Heart left ventricle (tissue), 16 donors: ENCODE measurements at regions not wholly inside any gene's neighbourhood (a gene's known extent, or its start where the extent isn't known, plus 50 kb on each side); places are given as distances from the start of the nearest gene placed in this dataset.

Experiments
- ATAC-seq, 4 donors: fragments of 200-7000 bp; cut with Tn5 transposase; one replicate each; pipeline ENCODE4 v1.9.1; 2020 to 2022; ENCODE audit warnings: moderate library complexity in 4 of 4, mild to moderate bottlenecking in 3 of 4, moderate number of reproducible peaks in 1 of 4
- DNase-seq, 5 donors: peaks; one replicate each; pipeline ENCODE4 v3.0.0-alpha.2; 2020
- H3K27ac ChIP-seq, 12 donors: fragments of 200-600 bp; sonication (generic) in 4 of 12; one replicate each; pipeline versions ENCODE4 v1.5.0 to v1.8.0; 2016 to 2022; ENCODE audit warnings: mild to moderate bottlenecking in 2 of 12
- H3K27me3 ChIP-seq, 9 donors: fragments of 200-600 bp; sonication (generic) in 2 of 9; one replicate each; pipeline versions ENCODE4 v1.5.1 to v1.8.0; 2016 to 2022; ENCODE audit warnings: mild to moderate bottlenecking in 3 of 9
- H3K36me3 ChIP-seq, 9 donors: fragments of 200-600 bp; sonication (generic) in 2 of 9; one replicate each; pipeline versions ENCODE4 v1.5.0 to v1.8.0; 2018 to 2022; ENCODE audit warnings: mild to moderate bottlenecking in 2 of 9
- H3K4me1 ChIP-seq, 12 donors: fragments of 200-600 bp; sonication (generic) in 4 of 12; one replicate each; pipeline versions ENCODE4 v1.5.0 to v1.8.0; 2016 to 2022; ENCODE audit warnings: mild to moderate bottlenecking in 3 of 12
- H3K4me3 ChIP-seq, 12 donors: fragments of 200-600 bp; sonication (generic) in 4 of 12; one replicate each; pipeline versions ENCODE4 v1.5.0 to v1.8.0; 2017 to 2022; ENCODE audit warnings: mild to moderate bottlenecking in 9 of 12, moderate library complexity in 4 of 12
- H3K9me3 ChIP-seq, 12 donors: fragments of 200-600 bp; sonication (generic) in 4 of 12; one replicate each; pipeline versions ENCODE4 v1.5.0 to v1.8.0; 2016 to 2022; ENCODE audit warnings: mild to moderate bottlenecking in 1 of 12
- POLR2A ChIP-seq, 2 donors: fragments of 450-650 bp; IDR thresholded peaks; one replicate each; pipeline ENCODE4 v1.6.1; 2017; ENCODE audit warnings: antibody characterized with exemption in 2 of 2, mild to moderate bottlenecking in 2 of 2, moderate library complexity in 2 of 2
- WGBS, 4 donors: extraction: QIAGEN DNeasy Blood & Tissue Kit in 2 of 4; methylation state at CpG; one replicate each; pipeline versions ENCODE4 v1.1.5 to v1.1.7; 2013 to 2018; 5-methylcytosine and 5-hydroxymethylcytosine counted together
- intact Hi-C, 10 donors: fragments of 100-400 bp; cut with DNase I; formaldehyde crosslinking; loops; one replicate each; pipeline versions ENCODE4 v1.11.1 to v1.14.2; 2022
- TF ChIP-seq, protein P1 (sequence below), 12 donors: fragments of 200-600 bp; sonication (generic) in 4 of 12; IDR thresholded peaks; one replicate each; pipeline versions ENCODE4 v1.5.0 to v1.8.0; 2018 to 2022; ENCODE audit warnings: antibody characterized with exemption in 12 of 12, mild to moderate bottlenecking in 5 of 12
- donor health status: ischemic (EF 13 %, LVEDD 7.1; RV severe dilation, severe dysfunction).
- donor health status: healthy with polysubstance abuse.
- donor health status: DM: no; HTN: yes; CAD: no.
- donor health status: DM: no; HTN: no; CAD: no.
- donor health status: ischemic (EF 25% LVEDD 6.9; RV normal size, moderate dysfunction).
- donor health status: ischemic (EF 25% LVEDD 5.7; RV mildly dilated, moderate dysfunction).
- donor health status: healthy.
- donor health status: DM: yes; HTN: yes; CAD: no.
- donor health status: ischemic (EF 35%, LVEDD 5.7; RV mildly dilated, moderate dysfunction).
- donor health status: nonischemic (EF 11% LVEDD 7.7; RV severe dilation, severe dysfunction).
- donor health status: DM: yes; HTN: yes; CAD: no.
- donor health status: PGD.
- donor health status: ischemic (EF 29% LVEDD 5.4; RV normal size, mild dysfunction).
- donor health status: nonischemic (EF 23%, LVEDD 6.1; RV moderate dilation, normal function).

DNA sequence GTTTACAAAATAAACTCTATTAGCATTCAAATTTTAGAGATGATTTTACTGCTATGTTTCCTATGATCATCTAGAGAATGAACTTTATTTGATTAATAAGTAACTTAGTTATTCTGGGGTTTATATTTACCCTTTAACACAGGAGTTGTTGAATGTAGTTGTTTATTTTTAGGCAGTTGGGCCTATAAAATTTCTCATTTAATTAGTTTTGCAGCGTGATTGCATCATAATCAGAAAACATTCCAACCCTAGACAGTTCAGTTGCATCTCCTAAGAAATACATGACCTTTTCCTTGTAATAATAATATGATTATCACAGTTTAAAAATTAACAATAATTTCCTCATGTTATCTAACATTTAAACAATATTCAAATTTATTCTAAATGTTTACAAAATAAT is 224.7 kb upstream of the CDH7 start:
- no peaks in the 10 kb centered on the region for H3K4me1 ChIP-seq
- no peaks in the 10 kb centered on the region for H3K27me3 ChIP-seq
- DNase-seq: no peak
- no peak overlapping the region for H3K27ac ChIP-seq
- ATAC-seq: no peak
- H3K4me3 ChIP-seq: no peak overlapping the region
- 59 to 71% (median 67%) methylated on average over 1 of the region's 1 CpG for WGBS, 4 donors
- intact Hi-C loops: no loop called here
- no peaks in the 10 kb centered on the region for H3K36me3 ChIP-seq
- TF ChIP-seq POLR2A (IDR thresholded peaks at IDR 0.05): no peak
- TF ChIP-seq, protein P1, sequence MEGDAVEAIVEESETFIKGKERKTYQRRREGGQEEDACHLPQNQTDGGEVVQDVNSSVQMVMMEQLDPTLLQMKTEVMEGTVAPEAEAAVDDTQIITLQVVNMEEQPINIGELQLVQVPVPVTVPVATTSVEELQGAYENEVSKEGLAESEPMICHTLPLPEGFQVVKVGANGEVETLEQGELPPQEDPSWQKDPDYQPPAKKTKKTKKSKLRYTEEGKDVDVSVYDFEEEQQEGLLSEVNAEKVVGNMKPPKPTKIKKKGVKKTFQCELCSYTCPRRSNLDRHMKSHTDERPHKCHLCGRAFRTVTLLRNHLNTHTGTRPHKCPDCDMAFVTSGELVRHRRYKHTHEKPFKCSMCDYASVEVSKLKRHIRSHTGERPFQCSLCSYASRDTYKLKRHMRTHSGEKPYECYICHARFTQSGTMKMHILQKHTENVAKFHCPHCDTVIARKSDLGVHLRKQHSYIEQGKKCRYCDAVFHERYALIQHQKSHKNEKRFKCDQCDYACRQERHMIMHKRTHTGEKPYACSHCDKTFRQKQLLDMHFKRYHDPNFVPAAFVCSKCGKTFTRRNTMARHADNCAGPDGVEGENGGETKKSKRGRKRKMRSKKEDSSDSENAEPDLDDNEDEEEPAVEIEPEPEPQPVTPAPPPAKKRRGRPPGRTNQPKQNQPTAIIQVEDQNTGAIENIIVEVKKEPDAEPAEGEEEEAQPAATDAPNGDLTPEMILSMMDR (IDR thresholded peaks at IDR 0.05): no peak
- H3K9me3 ChIP-seq: peaks cover 0 to 14% (median 2%) of the 10 kb centered on the region in 12 donors

DNA sequence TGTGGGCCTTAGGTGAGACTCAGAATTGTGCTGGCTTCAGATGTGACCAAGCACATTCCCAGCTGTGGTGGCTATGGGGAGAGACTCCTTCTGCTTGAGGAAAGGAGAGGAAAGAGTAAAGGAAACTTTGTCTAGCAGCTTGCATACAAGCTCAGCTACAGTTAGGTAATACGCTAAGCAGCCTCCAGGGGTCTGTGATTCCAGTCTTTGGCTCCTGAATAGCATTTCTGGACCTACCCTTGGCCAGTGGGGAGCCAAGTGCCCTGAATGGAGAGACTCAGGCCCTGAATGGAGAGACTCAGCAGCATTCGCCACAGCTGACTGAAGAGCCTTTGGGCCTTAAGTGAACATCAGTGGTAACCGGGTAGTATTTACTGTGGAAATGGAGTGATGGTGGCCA is 227.4 kb upstream of the CDH7 start:
- peaks cover 0 to 14% (median 2%) of the 10 kb centered on the region in 12 donors for H3K9me3 ChIP-seq
- WGBS, 4 donors: 87 to 98% (median 94%) methylated on average over 3 of the region's 3 CpGs
- H3K27me3 ChIP-seq: no peaks in the 10 kb centered on the region
- no peak overlapping the region for H3K27ac ChIP-seq
- ATAC-seq (no peak), DNase-seq (no peak)
- H3K36me3 ChIP-seq: no peaks in the 10 kb centered on the region
- no peak overlapping the region for H3K4me3 ChIP-seq
- intact Hi-C loops: no loop called here
- no peak for TF ChIP-seq POLR2A (IDR thresholded peaks at IDR 0.05)
- TF ChIP-seq, protein P1 (IDR thresholded peaks at IDR 0.05): no peak
- H3K4me1 ChIP-seq: no peaks in the 10 kb centered on the region

DNA sequence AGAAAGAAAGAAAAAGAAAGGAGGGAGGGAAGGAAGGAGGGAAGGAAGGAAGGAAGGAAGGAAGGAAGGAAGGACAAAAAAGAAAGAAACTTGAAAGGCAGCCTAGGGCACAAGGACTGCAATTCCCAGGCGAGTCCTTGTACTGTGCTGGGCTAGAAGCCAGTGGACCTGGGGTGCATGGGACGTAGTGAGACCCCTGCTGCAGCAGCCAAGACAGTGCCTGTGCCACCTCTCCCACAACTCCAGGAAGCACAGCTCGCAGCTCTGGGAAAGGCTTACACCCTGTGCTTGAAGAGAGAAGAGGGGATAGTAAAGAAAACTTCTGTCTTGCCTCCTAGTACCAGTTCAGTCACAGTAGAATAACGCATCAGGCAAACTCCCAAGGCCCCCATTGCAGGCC is 227.9 kb upstream of the CDH7 start:
- Histone ChIP-seq H3K27me3 (no peaks in the 10 kb centered on the region), H3K36me3 (no peaks in the 10 kb centered on the region), H3K27ac (no peak overlapping the region), H3K9me3 (peaks cover 0 to 14% (median 2%) of the 10 kb centered on the region in 12 donors), H3K4me1 (no peaks in the 10 kb centered on the region), H3K4me3 (no peak overlapping the region)
- 71 to 79% (median 75%) methylated on average over 4 of the region's 4 CpGs for WGBS, 4 donors
- ATAC-seq (no peak), DNase-seq (no peak)
- intact Hi-C loops: no loop called here
- TF ChIP-seq, protein P1 (IDR thresholded peaks at IDR 0.05): no peak
- TF ChIP-seq POLR2A (IDR thresholded peaks at IDR 0.05): no peak

DNA sequence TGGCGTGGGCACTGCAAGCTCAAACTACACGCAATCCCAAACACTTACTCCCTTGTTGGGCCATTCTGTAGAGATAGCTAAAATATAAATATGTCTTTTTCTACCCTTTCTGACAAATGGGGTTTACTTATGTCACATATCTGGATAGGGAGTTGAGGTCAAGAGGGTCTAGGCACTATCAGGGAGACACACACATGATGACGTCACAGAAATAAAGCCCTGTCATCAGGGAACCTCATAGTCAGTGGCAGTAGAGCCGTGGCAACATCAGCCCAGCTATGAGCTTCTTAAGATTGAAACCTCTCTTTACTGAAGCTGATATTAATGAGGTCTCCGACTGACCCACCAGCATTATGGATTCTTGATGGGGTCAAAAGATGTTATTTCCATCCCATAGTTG is 234.6 kb upstream of the CDH7 start:
- Histone ChIP-seq H3K27me3 (no peaks in the 10 kb centered on the region), H3K4me3 (no peak overlapping the region), H3K36me3 (no peaks in the 10 kb centered on the region), H3K9me3 (no peaks in the 10 kb centered on the region), H3K4me1 (no peaks in the 10 kb centered on the region), H3K27ac (no peak overlapping the region)
- ATAC-seq (no peak), DNase-seq (no peak)
- intact Hi-C loops: no loop called here
- 62 to 76% (median 66%) methylated on average over 5 of the region's 5 CpGs for WGBS, 4 donors
- TF ChIP-seq, protein P1 (IDR thresholded peaks at IDR 0.05): no peak
- TF ChIP-seq POLR2A (IDR thresholded peaks at IDR 0.05): no peak
